ENCODE measurements at regions not wholly inside any gene's neighbourhood (a gene's known extent, or its start where the extent isn't known, plus 50 kb on each side); places are given as distances from the start of the nearest gene placed in this dataset.

DNA sequence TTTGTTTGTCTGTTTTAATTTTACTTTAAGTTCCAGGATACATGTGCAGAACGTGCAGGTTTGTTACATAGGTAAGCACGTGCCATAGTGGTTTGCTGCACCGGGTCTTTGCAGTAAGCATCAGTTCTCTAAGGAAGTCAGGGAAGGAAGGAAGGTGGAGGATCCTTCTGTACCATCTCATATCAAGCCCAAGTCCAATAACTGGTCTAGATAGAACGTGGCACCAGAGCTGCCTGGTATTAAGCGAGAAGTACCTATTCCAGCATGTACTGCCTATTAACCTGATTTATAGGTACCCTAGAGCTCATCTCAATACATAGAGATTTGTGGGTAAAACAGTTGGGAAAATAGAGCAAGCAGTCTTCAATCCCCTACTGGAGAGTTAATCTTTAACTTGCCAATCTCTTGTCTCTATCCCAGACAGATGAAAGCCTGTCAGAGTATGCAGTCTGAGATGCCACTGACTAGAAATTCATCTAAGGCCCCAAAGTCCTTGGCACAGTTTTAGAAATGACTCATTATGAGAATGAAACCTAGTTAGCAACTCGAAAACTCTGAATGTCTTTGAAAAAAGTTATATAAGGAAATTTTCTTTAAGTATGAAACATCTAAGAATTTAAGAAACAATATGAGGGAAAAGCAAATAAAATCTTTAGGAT, 144.9 kb downstream of the TFAP2A start:
- TF ChIP-seq, protein P1, sequence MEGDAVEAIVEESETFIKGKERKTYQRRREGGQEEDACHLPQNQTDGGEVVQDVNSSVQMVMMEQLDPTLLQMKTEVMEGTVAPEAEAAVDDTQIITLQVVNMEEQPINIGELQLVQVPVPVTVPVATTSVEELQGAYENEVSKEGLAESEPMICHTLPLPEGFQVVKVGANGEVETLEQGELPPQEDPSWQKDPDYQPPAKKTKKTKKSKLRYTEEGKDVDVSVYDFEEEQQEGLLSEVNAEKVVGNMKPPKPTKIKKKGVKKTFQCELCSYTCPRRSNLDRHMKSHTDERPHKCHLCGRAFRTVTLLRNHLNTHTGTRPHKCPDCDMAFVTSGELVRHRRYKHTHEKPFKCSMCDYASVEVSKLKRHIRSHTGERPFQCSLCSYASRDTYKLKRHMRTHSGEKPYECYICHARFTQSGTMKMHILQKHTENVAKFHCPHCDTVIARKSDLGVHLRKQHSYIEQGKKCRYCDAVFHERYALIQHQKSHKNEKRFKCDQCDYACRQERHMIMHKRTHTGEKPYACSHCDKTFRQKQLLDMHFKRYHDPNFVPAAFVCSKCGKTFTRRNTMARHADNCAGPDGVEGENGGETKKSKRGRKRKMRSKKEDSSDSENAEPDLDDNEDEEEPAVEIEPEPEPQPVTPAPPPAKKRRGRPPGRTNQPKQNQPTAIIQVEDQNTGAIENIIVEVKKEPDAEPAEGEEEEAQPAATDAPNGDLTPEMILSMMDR (IDR thresholded peaks at IDR 0.05): no peak
- no peak for TF ChIP-seq POLR2A (IDR thresholded peaks at IDR 0.05)

Data from uterus (tissue), 2 donors.